Spleen (tissue), 11 donors: ENCODE measurements at regions not wholly inside any gene's neighbourhood (a gene's known extent, or its start where the extent isn't known, plus 50 kb on each side); places are given as distances from the start of the nearest gene placed in this dataset.

ENCODE experiments used
- DNase-seq: peaks from one replicate; pipeline ENCODE4 v3.0.0-alpha.2; 2020
- H3K27ac ChIP-seq, 8 donors: fragments of 200-600 bp; sonication (generic) in 7 of 8; 1 replicate in 4 of 8; 2 replicates in 4 of 8; pipeline versions ENCODE4 v1.5.0 to v1.8.0; 2016 to 2021; ENCODE audit warnings: inconsistent platforms in 4 of 8, mild to moderate bottlenecking in 4 of 8, moderate library complexity in 1 of 8
- H3K27me3 ChIP-seq, 7 donors: fragments of 200-600 bp; sonication (generic) in 6 of 7; replicated peaks in 1 of 7; 1 replicate in 4 of 7; 2 replicates in 3 of 7; pipeline versions ENCODE4 v1.5.0 to v1.8.0; 2016 to 2021; ENCODE audit warnings: inconsistent platforms in 3 of 7, mild to moderate bottlenecking in 1 of 7
- H3K36me3 ChIP-seq, 6 donors: fragments of 200-600 bp; sonication (generic) in 5 of 6; 1 replicate in 4 of 6; 2 replicates in 2 of 6; pipeline versions ENCODE4 v1.5.0 to v1.8.0; 2016 to 2021; ENCODE audit warnings: inconsistent platforms in 2 of 6
- H3K4me1 ChIP-seq, 6 donors: fragments of 200-600 bp; sonication (generic) in 5 of 6; 1 replicate in 3 of 6; 2 replicates in 3 of 6; pipeline versions ENCODE4 v1.5.0 to v1.8.0; 2016 to 2021; ENCODE audit warnings: inconsistent platforms in 3 of 6
- H3K4me3 ChIP-seq, 8 donors: fragments of 200-600 bp; sonication (generic) in 7 of 8; 1 replicate in 4 of 8; 2 replicates in 4 of 8; pipeline versions ENCODE4 v1.5.0 to v1.8.0; 2016 to 2021; ENCODE audit warnings: inconsistent platforms in 4 of 8, mild to moderate bottlenecking in 4 of 8, moderate library complexity in 2 of 8
- H3K9me3 ChIP-seq, 8 donors: fragments of 200-600 bp; sonication (generic) in 7 of 8; 1 replicate in 4 of 8; 2 replicates in 4 of 8; pipeline versions ENCODE4 v1.5.0 to v1.8.0; 2016 to 2021; ENCODE audit warnings: inconsistent platforms in 4 of 8
- CTCF ChIP-seq, 11 experiments: fragments of 200-600 bp in 7 of 11; fragments of 450-650 bp in 4 of 11; sonication (generic) in 4 of 11; IDR thresholded peaks in 8 of 11; conservative IDR thresholded peaks in 3 of 11; 1 replicate in 7 of 11; 2 replicates in 4 of 11; pipeline versions ENCODE4 v1.4.0 to v1.8.0; 2016 to 2021; ENCODE audit warnings: antibody characterized with exemption in 11 of 11, inconsistent platforms in 4 of 11, mild to moderate bottlenecking in 1 of 11
- POLR2A ChIP-seq, 3 donors: fragments of 450-650 bp; IDR thresholded peaks; one replicate each; pipeline ENCODE4 v1.5.1; 2017; ENCODE audit warnings: antibody characterized with exemption in 3 of 3, mild to moderate bottlenecking in 1 of 3
- POLR2AphosphoS5 ChIP-seq, 3 donors: sonication (generic); formaldehyde crosslinking; IDR thresholded peaks; one replicate each; pipeline ENCODE4 v1.5.1; 2017; ENCODE audit warnings: antibody characterized with exemption in 3 of 3
- WGBS, 5 donors: extraction: QIAGEN DNeasy Blood & Tissue Kit in 3 of 5; methylation state at CpG; one replicate each; pipeline versions ENCODE4 v1.1.5 to v1.1.7; 2013 to 2018; 5-methylcytosine and 5-hydroxymethylcytosine counted together
- intact Hi-C: fragments of 100-400 bp; cut with DNase I; formaldehyde crosslinking; loops from one replicate; pipeline ENCODE4 v1.15.0; 2023; ENCODE audit warnings: low total_unique reads
- donor health status: healthy with polysubstance abuse.
- donor health status: DM: no; HTN: no; CAD: no; lungs with moderate emphysema.
- donor health status: DM: no; HTN: no; CAD: no.
- donor health status: Bipolar disorder and iron deficiency.
- donor health status: healthy.
- donor health status: DM: no; HTN: no; CAD: no.
- donor health status: DM: yes; HTN: yes; CAD: no.

GRCh38 chr6:78347191-78347916, 520.0 kb upstream of the IRAK1BP1 start:
- no peaks in the 10 kb centered on the region for H3K27me3 ChIP-seq
- DNase-seq: no peak
- intact Hi-C loops: no loop called here
- H3K27ac ChIP-seq: no peak overlapping the region
- H3K4me1 ChIP-seq: no peaks in the 10 kb centered on the region
- no peak for TF ChIP-seq POLR2AphosphoS5 (IDR thresholded peaks at IDR 0.05)
- no peak for TF ChIP-seq POLR2A (IDR thresholded peaks at IDR 0.05)
- TF ChIP-seq CTCF (IDR thresholded peaks at IDR 0.05 in 8 of 11, conservative IDR thresholded peaks at IDR 0.05 in 3 of 11): no peak
- H3K4me3 ChIP-seq: no peak overlapping the region
- H3K36me3 ChIP-seq: no peaks in the 10 kb centered on the region
- peaks cover 0 to 7% (median 0%) of the 10 kb centered on the region in 8 donors for H3K9me3 ChIP-seq
- 63 to 81% (median 71%) methylated on average over 3 of the region's 3 CpGs for WGBS, 5 donors

DNA sequence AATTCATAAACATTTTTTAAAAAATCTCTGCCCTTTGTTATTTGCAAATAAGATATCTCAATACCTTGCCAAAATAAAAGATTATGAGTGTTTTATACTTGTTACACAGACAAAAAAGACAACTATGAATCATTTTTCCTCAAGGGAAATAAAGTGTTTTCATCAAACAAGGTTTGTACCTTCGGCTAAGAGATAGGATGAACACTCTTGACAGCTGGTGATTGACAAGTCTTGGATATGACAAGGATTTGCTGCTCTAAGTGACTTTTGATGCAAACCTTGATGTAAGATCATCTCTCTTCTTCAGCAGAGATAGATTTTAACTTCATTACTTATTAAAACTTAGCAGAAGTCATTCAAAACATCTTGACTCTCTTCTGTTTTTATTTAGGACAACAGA, 514.3 kb upstream of the IRAK1BP1 start:
- DNase-seq: no peak

DNA sequence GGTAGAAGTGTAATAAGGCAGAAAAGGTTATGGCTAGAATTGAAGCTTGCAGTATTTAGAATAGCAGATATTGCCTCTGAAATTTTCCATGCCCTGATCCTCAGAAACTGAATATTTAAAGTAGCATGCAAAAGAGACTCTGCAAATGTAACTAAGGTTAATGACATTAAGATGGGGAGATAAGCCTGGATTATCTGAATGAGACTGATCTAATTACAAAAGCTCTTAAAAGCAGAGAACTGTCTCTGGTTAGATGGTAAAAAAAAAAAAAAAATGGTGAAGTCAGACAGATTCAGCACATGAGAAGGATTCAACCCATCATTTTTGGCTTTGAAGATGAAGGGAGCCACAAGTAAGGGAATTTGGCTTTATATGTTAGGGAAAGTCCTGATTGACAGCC, 503.7 kb upstream of the IRAK1BP1 start:
- Histone ChIP-seq H3K4me3 (no peak overlapping the region), H3K9me3 (peaks cover 0 to 11% (median 3%) of the 10 kb centered on the region in 8 donors), H3K27ac (no peak overlapping the region), H3K27me3 (no peaks in the 10 kb centered on the region), H3K36me3 (no peaks in the 10 kb centered on the region), H3K4me1 (no peaks in the 10 kb centered on the region)
- intact Hi-C loops: no loop called here
- TF ChIP-seq POLR2A (IDR thresholded peaks at IDR 0.05) (no peak), CTCF (IDR thresholded peaks at IDR 0.05 in 8 of 11, conservative IDR thresholded peaks at IDR 0.05 in 3 of 11) (no peak)
- no peak for DNase-seq

More for the DNA sequence above, 514.3 kb upstream of the IRAK1BP1 start:
- H3K36me3 ChIP-seq: no peaks in the 10 kb centered on the region
- H3K27me3 ChIP-seq: no peaks in the 10 kb centered on the region
- H3K4me3 ChIP-seq: no peak overlapping the region
- no peaks in the 10 kb centered on the region for H3K4me1 ChIP-seq
- TF ChIP-seq POLR2AphosphoS5 (IDR thresholded peaks at IDR 0.05): no peak
- TF ChIP-seq CTCF (IDR thresholded peaks at IDR 0.05 in 8 of 11, conservative IDR thresholded peaks at IDR 0.05 in 3 of 11): no peak
- no peak for TF ChIP-seq POLR2A (IDR thresholded peaks at IDR 0.05)
- intact Hi-C loops: no loop called here
- H3K9me3 ChIP-seq: peaks cover 0 to 13% (median 0%) of the 10 kb centered on the region in 8 donors
- no peak overlapping the region for H3K27ac ChIP-seq
- 54 to 76% (median 60%) methylated on average over 1 of the region's 1 CpG for WGBS, 5 donors

- no peaks in the 10 kb centered on the region for H3K36me3 ChIP-seq
- H3K4me3 ChIP-seq: no peak overlapping the region
- H3K9me3 ChIP-seq: peaks cover 0 to 11% (median 2%) of the 10 kb centered on the region in 8 donors
- H3K4me1 ChIP-seq: no peaks in the 10 kb centered on the region
- intact Hi-C loops: no loop called here
- 82 to 94% (median 87%) methylated on average over 4 of the region's 4 CpGs for WGBS, 5 donors
- no peaks in the 10 kb centered on the region for H3K27me3 ChIP-seq
- H3K27ac ChIP-seq: no peak overlapping the region
- DNase-seq: no peak
- TF ChIP-seq CTCF (IDR thresholded peaks at IDR 0.05 in 8 of 11, conservative IDR thresholded peaks at IDR 0.05 in 3 of 11) (no peak), POLR2A (IDR thresholded peaks at IDR 0.05) (no peak)
These were observed 501.9 kb upstream of the IRAK1BP1 start for GRCh38 chr6:78365473-78365872.
